ENCODE measurements at regions not wholly inside any gene's neighbourhood (a gene's known extent, or its start where the extent isn't known, plus 50 kb on each side); places are given as distances from the start of the nearest gene placed in this dataset.

- no peak overlapping the region for H3K27ac Mint-ChIP-seq
- H3K27me3 Mint-ChIP-seq = peaks cover 4% of the 10 kb centered on the region
- no peaks in the 10 kb centered on the region for H3K36me3 Mint-ChIP-seq (ENCODE audit: insufficient read depth)
- H3K4me3 Mint-ChIP-seq (ENCODE audit: low read depth) = no peak overlapping the region
- no peak for DNase-seq (ENCODE audit: low spot score, unreplicated experiment)
- H3K4me1 Mint-ChIP-seq (ENCODE audit: low read depth) = peaks cover 9% of the 10 kb centered on the region
- H3K9me3 Mint-ChIP-seq (ENCODE audit: low read depth) = no peaks in the 10 kb centered on the region
- no peak for TF ChIP-seq CTCF (IDR thresholded peaks at IDR 0.05; ENCODE audit: unreplicated experiment)
These were observed 305.8 kb downstream of the TSN start for GRCh38 chr2:122061206-122061605.

- TF ChIP-seq CTCF (IDR thresholded peaks at IDR 0.05; ENCODE audit: unreplicated experiment) = no peak
- Mint-ChIP-seq H3K4me1 (ENCODE audit: low read depth) (peaks cover 6% of the 10 kb centered on the region), H3K36me3 (ENCODE audit: insufficient read depth) (no peaks in the 10 kb centered on the region), H3K27me3 (peaks cover 4% of the 10 kb centered on the region), H3K4me3 (ENCODE audit: low read depth) (no peak overlapping the region), H3K9me3 (ENCODE audit: low read depth) (no peaks in the 10 kb centered on the region), H3K27ac (no peak overlapping the region)
- DNase-seq (ENCODE audit: low spot score, unreplicated experiment) = no peak
These were observed 306.4 kb downstream of the TSN start for GRCh38 chr2:122061831-122062230.

- no peak overlapping the region for H3K27ac Mint-ChIP-seq
- no peaks in the 10 kb centered on the region for H3K9me3 Mint-ChIP-seq (ENCODE audit: low read depth)
- no peaks in the 10 kb centered on the region for H3K4me1 Mint-ChIP-seq (ENCODE audit: low read depth)
- no peaks in the 10 kb centered on the region for H3K36me3 Mint-ChIP-seq (ENCODE audit: insufficient read depth)
- no peak overlapping the region for H3K4me3 Mint-ChIP-seq (ENCODE audit: low read depth)
- TF ChIP-seq CTCF (IDR thresholded peaks at IDR 0.05; ENCODE audit: unreplicated experiment) = no peak
- peaks cover 4% of the 10 kb centered on the region for H3K27me3 Mint-ChIP-seq
- DNase-seq (ENCODE audit: low spot score, unreplicated experiment) = no peak
These were observed 307.1 kb downstream of the TSN start for GRCh38 chr2:122062506-122062905.

GRCh38 chr2:122063716-122064115 lies 308.3 kb downstream of the TSN start:
- no peak overlapping the region for H3K27ac Mint-ChIP-seq
- TF ChIP-seq CTCF (IDR thresholded peaks at IDR 0.05; ENCODE audit: unreplicated experiment) = no peak
- H3K4me3 Mint-ChIP-seq (ENCODE audit: low read depth) = no peak overlapping the region
- H3K4me1 Mint-ChIP-seq (ENCODE audit: low read depth) = no peaks in the 10 kb centered on the region
- DNase-seq (ENCODE audit: low spot score, unreplicated experiment) = no peak
- peaks cover 7% of the 10 kb centered on the region for H3K27me3 Mint-ChIP-seq
- H3K36me3 Mint-ChIP-seq (ENCODE audit: insufficient read depth) = no peaks in the 10 kb centered on the region
- H3K9me3 Mint-ChIP-seq (ENCODE audit: low read depth) = no peaks in the 10 kb centered on the region

- Mint-ChIP-seq H3K27ac (no peak overlapping the region), H3K4me3 (ENCODE audit: low read depth) (no peak overlapping the region), H3K4me1 (ENCODE audit: low read depth) (peaks cover 4% of the 10 kb centered on the region), H3K36me3 (ENCODE audit: insufficient read depth) (no peaks in the 10 kb centered on the region), H3K9me3 (ENCODE audit: low read depth) (no peaks in the 10 kb centered on the region), H3K27me3 (peaks cover 3% of the 10 kb centered on the region)
- TF ChIP-seq CTCF (IDR thresholded peaks at IDR 0.05; ENCODE audit: unreplicated experiment) = no peak
- DNase-seq (ENCODE audit: low spot score, unreplicated experiment) = no peak
These were observed 314.8 kb downstream of the TSN start for GRCh38 chr2:122070241-122070731.
